T-helper 9 cell (primary cell): ENCODE measurements at regions not wholly inside any gene's neighbourhood (a gene's known extent, or its start where the extent isn't known, plus 50 kb on each side); places are given as distances from the start of the nearest gene placed in this dataset.
"Not testable (repeated sequence)": the region's sequence is repeated elsewhere in the genome, so short reads cannot be mapped to it uniquely, and the experiment has no call there.

ENCODE experiments used
- DNase-seq: peaks from one replicate; pipeline ENCODE4 v3.0.0-alpha.2; 2020

DNA sequence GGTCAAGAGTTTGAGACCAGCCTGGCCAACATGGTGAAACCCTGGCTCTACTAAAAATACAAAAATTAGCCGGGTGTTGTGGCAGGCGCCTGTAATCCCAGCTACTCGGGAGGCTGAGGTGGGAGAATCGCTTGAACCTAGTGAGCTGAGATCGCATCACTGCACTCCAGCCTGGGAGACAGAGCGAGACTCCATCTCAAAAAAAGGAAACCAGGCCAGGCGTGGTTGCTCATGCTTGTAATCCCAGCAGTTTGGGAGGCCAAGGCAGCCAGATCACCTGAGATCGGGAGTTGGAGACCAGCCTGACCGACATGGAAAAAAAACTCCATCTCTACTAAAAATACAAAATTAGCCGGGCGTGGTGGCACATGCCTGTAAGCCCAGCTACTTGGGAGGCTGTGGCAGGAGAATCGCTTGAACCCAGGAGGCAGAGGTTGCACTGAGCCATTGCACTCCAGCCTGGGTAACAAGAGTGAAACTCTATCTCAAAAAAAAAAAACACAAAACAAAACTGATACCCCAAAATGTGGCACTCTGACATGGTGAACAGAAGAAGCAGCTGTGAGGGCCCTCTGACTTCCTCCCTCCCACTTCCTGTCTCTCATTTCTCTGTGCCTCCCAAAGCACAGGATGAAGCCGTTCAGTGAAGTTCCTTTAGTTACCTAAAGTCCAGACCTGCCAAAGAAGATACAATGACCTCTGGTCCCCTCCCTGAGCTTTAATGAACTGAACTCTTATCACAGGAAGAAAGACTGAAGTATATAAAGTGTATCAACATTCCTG, 93.2 kb upstream of the GRIN2A start:
- not testable (repeated sequence) for DNase-seq

DNA sequence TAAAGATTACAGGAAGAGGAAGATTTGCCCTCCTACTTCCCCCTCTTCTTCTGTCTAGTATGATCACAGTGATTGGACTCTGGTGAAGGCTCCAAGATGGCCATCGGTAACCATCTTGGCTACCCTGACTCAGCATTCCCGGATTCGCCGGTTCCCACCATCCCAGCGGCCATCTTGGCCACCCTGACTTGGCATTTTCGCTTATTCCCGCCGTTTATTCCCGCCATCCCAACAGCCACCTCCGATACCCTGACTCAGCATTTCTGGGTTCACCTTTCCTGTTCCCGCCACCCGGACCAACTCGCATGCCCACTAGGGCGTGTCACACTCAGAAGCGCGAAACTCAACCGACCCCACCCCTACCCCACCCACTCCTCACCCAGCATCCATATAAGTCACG, 95.4 kb upstream of the GRIN2A start:
- DNase-seq, result no peak

DNA sequence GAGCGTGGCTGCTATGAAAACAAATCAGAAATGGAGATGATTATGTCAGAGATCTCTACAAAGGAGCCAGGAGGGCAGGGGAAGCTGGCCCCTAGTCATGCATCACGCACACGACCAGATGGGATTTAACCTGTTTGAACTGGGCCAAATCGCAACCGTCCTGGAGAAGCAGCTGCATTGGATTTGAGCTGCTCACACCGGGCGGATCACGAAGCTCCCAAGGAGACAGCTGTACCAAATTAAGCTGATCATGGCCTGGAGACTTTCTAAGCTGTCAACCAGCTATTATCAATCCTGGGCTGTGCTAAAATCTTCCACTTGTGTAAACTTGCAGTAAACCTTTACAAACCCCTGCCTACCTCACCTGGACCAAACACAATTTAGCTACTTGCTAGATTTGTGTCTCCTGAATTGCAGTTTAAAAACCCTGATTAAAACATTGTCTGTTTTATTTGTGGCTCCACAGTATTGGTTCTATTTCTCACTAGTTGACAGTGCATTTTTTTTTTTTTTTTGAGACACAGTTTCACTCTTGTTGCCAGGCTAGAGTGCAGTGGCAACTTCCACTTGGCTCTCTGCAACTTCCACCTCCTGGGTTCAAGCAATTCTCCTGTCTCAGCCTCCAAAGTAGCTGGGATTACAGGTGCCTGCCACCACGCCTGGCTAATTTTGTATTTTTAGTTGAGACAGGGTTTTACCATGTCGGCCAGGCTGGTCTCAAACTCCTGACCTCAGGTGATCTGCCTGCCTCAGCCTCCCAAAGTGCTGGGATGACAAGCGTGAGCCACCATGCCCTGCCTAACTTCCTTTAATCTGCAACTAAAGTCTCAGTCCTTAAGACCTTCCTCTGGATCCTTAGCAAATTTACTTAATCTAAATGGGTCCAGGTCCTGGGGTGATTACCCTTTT, 98.3 kb upstream of the GRIN2A start:
- no peak for DNase-seq

DNA sequence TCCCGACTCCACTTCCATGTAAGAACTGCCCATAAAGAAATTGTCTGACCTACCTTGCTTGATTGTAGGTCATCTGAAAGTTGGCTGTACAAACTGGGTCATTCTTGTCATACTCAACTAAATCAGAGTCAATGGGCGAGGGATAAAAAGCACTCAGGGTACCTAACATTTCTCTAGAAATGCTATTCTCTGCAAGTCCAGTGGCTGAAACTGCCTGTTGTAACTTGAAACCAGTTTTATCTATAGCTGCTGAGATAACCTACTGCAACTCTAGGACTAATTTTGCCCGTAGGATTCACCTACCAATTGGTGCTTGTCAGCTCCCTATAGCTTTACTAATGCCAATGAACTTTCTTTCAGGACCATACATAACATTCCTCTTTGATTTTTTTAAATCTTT, 100.1 kb upstream of the GRIN2A start:
- DNase-seq, result no peak

DNA sequence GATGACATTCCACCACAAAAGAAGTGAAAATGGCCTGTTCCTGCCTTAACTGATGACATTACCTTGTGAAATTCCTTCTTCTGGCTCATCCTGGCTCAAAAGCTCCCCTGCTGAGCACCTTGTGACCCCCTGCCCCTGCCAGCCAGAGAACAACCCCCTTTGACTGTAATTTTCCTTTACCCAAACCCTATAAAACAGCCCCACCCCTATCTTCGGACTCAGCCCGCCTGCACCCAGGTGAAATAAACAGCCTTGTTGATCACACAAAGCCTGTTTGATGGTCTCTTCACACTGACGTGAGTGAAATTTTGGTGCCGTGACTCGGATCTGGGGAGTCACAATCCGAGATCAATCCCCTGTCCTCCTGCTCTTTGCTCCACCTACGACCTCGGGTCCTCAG, 101.0 kb upstream of the GRIN2A start:
- DNase-seq, result not testable (repeated sequence)

DNA sequence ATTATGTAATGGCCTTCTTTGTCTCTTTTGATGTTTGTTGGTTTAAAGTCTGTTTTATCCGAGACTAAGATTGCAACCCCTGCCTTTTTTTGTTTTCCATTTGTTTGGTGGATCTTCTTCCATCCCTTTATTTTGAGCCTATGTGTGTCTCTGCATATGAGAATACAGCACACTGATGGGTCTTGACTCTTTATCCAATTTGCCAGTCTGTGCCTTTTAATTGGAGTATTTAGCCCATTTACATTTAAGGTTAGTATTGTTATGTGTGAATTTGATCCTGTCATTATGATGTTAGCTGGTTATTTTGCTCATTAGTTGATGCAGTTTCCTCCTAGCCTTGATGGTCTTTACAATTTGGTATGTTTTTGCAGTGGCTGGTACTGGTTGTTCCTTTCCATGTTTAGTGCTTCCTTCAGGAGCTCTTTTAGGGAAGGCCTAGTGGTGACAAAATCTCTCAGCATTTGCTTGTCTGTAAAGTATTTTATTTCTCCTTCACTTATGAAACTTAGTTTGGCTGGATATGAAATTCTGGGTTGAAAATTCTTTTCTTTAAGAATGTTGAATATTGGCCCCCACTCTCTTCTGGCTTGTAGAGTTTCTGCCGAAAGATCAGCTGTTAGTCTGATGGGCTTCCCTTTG, 95.3 kb upstream of the ATF7IP2 start:
- not testable (repeated sequence) for DNase-seq

DNA sequence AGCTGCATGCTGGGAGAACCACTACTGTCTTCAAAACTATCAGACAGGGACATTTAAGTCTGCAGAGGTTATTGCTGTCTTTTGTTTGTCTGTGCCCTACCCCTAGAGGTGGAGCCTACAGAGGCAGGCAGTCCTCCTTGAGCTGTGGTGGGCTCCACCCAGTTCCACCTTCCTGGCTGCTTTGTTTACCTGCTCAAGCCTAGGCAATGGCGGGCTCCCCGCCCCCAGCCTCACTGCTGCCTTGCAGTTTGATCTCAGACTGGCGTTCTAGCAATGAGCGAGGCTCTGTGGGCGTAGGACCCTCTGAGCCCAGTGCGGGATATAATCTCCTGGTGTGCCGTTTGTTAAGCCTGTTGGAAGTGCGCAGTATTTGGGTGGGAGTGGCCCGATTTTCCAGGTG, 93.7 kb upstream of the ATF7IP2 start:
- DNase-seq, result not testable (repeated sequence)

DNA sequence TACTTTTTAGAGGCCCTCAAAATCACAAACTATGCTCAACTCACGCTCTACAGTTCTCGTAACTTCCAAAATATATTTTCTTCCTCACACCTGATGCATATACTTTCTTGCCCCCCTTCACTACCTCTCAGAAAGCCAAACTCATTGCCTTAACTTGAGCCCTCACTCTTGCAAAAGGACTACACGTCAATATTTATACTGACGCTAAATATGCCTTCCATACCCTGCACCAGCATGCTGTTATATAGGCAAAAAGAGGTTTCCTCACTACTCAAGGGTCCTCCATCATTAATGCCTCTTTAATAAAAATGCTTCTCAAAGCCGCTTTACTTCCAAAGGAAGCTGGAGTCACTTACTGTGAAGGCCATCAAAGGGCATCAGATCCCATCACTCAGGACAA, 92.9 kb upstream of the ATF7IP2 start:
- DNase-seq, result not testable (repeated sequence)

DNA sequence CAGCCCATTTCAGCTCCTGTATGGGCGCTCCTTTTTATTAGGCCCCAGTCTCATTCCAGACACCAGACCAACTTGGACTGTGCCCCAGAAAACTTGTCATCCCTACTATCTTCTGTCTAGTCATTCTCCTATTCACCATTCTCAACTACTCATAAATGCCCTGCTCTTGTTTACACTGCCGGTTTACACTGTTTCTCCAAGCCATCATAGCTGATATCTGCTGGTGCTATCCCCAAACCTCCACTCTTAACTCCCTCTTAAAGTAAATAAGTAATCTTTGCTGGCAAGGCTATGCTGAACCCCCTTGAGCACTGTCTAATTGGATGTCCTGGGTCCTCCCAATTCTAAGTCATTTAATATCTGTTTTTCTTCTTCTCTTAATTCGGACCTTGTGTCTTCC, 91.7 kb upstream of the ATF7IP2 start:
- DNase-seq, result not testable (repeated sequence)

DNA sequence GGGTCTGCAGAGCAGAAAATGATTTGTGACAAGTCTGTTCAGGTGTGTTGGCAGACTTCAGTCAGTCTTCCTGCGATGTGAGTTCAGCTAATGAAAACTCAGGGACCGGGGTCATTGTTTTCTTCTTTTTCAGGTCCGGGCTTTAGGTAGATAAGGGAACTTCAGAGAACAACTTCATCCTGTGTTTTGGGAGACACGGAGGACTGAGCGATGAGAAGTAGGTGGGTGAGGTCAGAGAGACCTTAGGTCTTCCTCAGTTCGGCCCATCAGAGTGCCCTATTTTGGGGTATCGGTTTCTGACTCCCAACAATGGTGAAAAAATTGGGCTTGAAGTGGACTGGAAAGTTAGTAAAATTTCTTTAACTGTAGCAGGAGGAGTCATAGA, 88.9 kb upstream of the ATF7IP2 start:
- no peak for DNase-seq

DNA sequence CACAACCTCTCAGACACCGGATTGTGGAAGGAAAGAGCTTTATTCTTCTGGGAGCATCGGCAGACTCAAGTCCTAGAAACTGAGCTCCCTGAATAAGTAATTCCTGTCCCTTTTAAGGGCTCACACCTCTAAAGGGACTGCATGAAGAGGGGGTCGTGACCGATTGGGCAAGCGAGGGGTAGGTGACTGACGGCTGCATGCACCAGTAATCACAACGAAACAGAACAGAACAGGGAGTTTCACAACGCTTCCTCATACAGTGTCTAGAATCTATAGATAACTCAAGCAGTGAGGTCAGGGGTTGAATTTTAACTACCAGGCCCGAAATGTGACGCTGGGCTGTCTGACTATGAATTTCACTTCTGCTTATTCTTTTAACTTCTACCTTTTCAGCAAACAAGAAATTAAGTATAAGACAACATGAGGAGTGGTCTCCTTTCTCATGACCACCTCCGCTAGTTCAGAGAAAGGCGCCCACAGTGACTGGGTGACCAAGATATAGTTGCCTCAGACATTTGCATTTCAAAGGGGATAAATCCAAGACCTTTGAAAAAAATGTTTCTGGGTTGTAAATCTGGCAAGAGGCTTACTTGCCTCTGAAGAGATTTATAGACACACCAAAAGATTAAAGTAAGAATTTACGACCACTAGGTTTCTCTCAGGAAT, 88.4 kb upstream of the ATF7IP2 start:
- no peak for DNase-seq

DNA sequence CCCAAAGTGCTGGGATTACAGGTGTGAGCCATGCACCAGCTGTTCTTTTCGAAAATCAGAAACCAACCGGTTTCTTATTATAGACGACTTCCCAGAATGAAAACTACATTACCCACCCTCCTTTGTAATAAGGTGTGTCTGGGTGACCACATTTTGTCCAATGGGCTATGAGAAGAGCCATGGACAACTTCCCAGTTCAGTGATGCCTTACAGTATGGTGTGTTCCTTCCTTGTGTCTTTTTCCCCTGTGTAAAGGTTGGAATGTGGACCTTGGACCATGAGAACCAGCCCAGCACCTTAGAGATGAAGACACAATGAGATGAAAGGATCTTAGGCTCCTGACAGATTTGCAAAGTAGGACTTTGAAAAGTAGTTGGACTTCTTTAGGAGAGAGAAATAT, 85.0 kb upstream of the ATF7IP2 start:
- DNase-seq, result no peak

DNA sequence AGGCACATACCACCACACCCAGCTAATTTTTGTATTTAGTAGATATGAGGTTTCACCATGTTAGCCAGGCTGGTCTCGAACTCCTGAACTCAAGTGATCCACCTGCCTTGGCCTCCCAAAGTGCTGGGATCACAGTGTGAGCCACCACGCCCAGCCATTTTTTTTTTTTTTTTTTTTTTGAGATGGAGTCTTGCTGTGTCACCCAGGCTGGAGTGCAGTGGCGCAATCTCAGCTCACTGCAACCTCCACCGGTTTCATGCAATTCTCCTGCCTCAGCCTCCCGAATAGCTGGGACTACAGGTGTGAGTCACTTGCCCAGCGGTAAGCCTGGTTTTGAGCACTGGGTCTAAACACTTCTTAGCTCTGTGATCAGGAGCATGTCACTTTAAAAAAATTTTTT, 84.3 kb upstream of the ATF7IP2 start:
- not testable (repeated sequence) for DNase-seq

DNA sequence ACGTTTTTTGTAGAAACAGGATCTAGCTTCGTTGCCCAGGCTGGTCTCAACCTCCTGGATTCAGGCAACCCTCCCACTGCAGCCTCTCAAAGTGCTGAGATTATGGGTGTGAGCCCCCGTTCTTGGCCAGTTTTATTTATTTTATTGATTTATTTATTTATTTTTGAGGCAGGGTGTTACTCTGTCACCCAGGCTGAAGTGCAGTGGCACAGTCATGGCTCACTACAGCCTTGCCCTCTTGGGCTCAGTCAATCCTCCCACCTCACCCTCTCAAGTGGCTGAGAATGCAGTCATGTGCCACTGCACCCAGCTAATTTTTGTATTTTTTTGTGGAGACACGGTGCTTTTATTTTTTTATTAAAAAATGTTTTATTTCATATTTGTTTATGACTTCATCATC, 79.9 kb upstream of the ATF7IP2 start:
- no peak for DNase-seq

DNA sequence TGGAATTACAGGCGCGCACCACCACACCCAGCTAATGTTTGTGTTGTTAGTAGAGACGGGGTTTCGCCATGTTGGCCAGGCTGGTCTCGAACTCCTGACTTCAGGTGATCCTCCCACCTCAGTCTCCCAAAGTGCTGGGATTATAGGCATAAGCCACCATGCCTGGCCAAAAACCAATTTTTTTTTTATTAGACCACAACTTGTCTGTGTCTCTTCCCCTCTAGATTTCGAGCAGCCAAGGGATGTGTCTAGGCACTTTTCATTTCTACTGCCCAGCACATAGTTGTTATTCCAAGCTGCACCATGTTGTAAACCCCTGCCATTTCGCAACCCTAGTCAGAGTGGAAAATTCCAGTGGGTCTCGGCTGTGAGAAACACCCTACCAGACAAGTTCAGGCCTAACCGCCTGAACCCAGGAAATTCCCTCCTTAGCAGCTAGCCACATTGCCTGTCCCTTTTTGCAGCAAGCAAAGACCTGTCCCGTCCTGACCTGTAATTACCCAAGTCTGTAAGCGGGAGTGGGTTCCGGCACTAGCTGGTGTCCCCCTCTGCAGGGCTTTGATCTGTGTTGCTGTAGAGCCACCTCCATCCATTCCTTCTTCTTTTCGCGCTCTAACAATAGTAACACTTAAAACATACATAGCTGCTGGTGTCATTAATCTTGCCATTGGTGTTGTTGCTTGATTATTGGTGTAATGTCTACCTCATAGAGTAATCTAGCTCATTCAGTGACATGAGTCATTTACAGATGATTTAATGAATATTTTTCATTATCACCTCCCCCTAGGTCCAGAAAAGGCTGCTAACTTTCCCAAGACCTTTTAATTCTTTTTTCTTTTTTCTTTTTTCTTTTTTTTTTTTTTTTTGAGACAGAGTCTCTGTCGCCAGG, 77.3 kb upstream of the ATF7IP2 start:
- no peak for DNase-seq

DNA sequence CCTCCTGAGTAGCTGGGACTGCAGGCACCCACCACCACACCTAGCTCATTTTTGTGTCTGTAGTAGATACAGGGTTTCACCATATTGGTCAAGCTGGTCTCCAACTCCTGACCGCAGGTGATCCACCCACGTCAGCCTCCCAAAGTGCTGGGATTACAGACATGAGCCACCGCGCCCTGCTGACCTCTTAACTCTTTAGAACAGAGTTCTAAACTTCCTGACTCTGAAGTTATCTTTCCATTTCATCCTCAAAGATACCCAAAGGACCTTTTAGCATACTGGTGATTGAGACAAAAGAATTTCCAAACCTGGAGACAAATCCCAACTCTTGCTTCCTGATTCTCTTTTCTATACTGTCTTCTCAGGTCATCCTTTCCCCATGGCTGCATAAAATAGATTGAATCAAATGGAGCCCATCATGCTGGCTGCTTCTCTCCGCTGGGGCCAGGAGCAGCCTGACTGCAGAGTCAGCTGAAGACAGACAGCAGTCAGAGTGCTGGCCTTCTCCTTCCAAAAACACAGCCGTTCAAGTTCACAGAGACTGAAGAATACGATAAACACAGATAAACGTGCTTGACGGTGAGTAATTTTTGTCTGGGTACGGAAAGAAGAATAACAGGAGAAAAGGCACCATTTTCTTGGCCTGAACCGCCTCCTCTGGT, 76.5 kb upstream of the ATF7IP2 start:
- DNase-seq, result no peak

DNA sequence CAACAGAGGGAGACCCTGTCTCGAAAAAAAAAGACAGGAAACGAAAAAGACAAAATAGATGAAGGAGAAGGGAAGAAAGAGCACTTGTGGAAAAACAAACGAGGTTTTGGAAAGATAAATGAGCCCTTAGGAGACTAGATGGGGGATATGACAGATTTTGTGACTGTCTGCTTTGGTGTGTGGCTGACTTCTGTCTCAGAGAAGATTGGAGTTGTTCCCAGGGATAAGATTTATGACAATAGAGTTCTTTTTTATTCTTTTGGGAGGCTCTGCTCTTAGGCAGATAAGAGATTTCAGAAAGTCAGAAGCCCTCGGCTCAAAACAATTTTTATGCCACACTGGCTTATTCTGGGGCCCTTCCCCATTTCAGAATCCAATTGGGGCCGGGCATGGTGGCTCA, 73.9 kb upstream of the ATF7IP2 start:
- DNase-seq, result no peak

DNA sequence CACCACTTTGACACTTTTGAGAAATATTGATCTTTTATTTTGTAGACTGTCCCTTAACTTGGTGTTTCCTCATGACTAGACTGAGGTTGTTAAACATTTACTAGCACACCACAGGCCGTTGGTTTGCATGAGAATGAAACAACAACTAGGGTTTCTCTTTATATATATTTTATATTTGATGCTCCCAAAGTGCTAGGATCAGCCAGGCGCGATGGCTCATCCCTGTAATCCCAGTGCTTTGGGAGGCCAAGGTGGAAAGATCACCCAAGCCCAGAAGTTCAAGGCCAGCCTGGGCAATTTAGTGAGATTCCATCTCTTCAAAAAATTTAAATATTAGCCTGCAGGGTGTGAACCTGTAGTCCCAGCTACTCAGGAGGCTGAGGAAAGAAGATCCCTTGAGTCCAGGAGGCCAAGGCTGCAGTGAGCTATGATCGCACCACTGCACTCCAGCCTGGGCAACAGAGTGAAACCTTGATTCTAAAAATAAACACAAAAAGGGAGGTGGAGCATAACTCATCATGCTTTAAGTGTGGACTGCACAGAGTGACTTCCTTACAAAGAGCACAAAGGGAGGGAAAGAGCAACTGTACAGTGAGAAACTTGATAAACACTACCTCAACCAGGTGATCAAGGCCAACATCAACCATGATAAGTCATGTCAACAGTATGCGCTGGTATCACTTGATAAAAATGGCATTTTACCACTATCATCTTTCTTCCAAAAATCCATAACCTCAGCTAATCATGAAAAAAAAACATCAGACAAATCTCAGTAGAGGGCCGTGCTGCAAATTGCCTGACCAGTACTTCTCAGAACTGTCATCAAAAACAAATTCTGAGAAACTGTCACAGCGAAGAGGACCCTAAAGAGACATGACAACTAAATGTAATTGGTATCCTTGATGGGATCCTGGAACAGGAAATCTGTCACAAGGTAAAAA, 72.8 kb upstream of the ATF7IP2 start:
- no peak for DNase-seq

DNA sequence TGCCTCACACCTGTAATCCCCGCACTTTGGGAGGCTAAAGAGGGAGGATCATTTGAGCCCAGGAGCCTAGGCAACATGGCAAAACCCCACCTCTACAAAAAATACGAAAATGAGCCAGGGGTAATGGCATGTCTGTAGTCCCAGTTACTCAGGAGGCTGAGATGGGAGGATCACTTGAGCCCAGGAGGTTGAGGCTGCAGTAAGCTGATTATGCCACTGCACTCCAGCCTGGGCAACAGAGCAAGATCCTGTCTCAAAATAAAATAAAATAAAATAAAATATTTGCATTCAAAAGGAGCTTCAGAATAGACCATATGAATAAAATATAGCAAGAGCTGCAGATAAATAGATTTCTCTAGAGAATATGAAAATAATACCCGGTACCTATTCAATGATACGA, 71.5 kb upstream of the ATF7IP2 start:
- DNase-seq, result no peak

DNA sequence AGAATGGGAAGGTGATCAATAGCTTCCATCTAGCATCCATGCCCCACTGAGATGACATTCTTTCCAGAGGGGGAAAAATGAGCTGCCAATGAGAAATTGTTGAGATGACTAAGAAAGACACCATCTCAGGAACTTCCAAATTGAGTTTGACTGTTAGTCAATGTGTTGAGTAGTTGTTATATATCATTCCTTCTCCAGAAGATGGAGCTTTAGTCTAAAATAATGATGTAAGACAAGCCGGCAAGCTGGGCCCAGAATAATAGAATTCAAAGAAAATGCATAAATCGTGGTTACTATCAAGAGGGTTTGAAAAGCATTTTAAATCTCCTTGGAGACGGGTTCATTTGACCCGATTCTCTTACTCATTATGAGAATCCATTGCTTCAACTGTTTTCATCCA, 71.0 kb upstream of the ATF7IP2 start:
- DNase-seq, result no peak
